HAP-1 (cell line): ENCODE measurements at regions not wholly inside any gene's neighbourhood (a gene's known extent, or its start where the extent isn't known, plus 50 kb on each side); places are given as distances from the start of the nearest gene placed in this dataset.
A peak's percentile ranks its signal among the peaks of the same experiment; 100 is the strongest.

ENCODE experiments used
- DNase-seq, 2 experiments: peaks; one replicate each; pipeline ENCODE4 v3.0.0-alpha.2; 2016 to 2020; ENCODE audit warnings: low spot score in 2 of 2
- H3K27me3 ChIP-seq: fragments of 250-450 bp; sonication (Bioruptor Pico); 2 replicates; pipeline ENCODE4 v1.5.1; 2020; ENCODE audit warnings: low read depth, mild to moderate bottlenecking, moderate library complexity
- H3K36me3 ChIP-seq: fragments of 250-450 bp; sonication (Bioruptor Pico); replicated peaks from 2 replicates; pipeline ENCODE4 v1.5.1; 2020; ENCODE audit warnings: mild to moderate bottlenecking
- H3K4me1 ChIP-seq: fragments of 250-450 bp; sonication (Bioruptor Pico); 2 replicates; pipeline ENCODE4 v1.5.1; 2020; ENCODE audit warnings: mild to moderate bottlenecking
- H3K4me3 ChIP-seq: fragments of 250-450 bp; sonication (Bioruptor Pico); 2 replicates; pipeline ENCODE4 v1.5.1; 2020; ENCODE audit warnings: mild to moderate bottlenecking, moderate library complexity
- H3K9me3 ChIP-seq: fragments of 250-450 bp; sonication (Bioruptor Pico); 2 replicates; pipeline ENCODE4 v1.5.1; 2020; ENCODE audit warnings: mild to moderate bottlenecking, moderate library complexity
- in situ Hi-C: fragments of 300-500 bp; cut with MboI; formaldehyde crosslinking; loops from 3 replicates; pipeline ENCODE4 v1.14.3; 2020; ENCODE audit warnings: low sequenced_read_pairs, inconsistent platforms, mixed read lengths

- Histone ChIP-seq H3K27me3 (no peaks in the 10 kb centered on the region), H3K4me3 (no peak overlapping the region), H3K36me3 (no peaks in the 10 kb centered on the region), H3K9me3 (no peaks in the 10 kb centered on the region), H3K4me1 (no peaks in the 10 kb centered on the region)
- DNase-seq = no peak
- in situ Hi-C loops = no loop called here
Measured at GRCh38 chr20:6577451-6577850, 190.0 kb upstream of the BMP2 start.

GRCh38 chr20:6576726-6577125 is 190.8 kb upstream of the BMP2 start:
- no peaks in the 10 kb centered on the region for H3K27me3 ChIP-seq
- no peak for DNase-seq
- in situ Hi-C loops = no loop called here

GRCh38 chr20:6575912-6576401 is 191.5 kb upstream of the BMP2 start:
- no peak for DNase-seq
- Histone ChIP-seq H3K9me3 (no peaks in the 10 kb centered on the region), H3K4me1 (no peaks in the 10 kb centered on the region), H3K27me3 (no peaks in the 10 kb centered on the region), H3K4me3 (no peak overlapping the region), H3K36me3 (no peaks in the 10 kb centered on the region)
- in situ Hi-C loops = no loop called here

More at GRCh38 chr20:6576726-6577125, 190.8 kb upstream of the BMP2 start:
- H3K36me3 ChIP-seq = no peaks in the 10 kb centered on the region
- no peaks in the 10 kb centered on the region for H3K9me3 ChIP-seq
- no peaks in the 10 kb centered on the region for H3K4me1 ChIP-seq
- H3K4me3 ChIP-seq = no peak overlapping the region

GRCh38 chr20:6566821-6567220 is 200.7 kb upstream of the BMP2 start:
- in situ Hi-C loops = no loop called here
- DNase-seq = no peak
- Histone ChIP-seq H3K4me3 (no peak overlapping the region), H3K4me1 (no peaks in the 10 kb centered on the region), H3K27me3 (no peaks in the 10 kb centered on the region), H3K9me3 (no peaks in the 10 kb centered on the region), H3K36me3 (no peaks in the 10 kb centered on the region)

GRCh38 chr20:6562111-6562510 is 205.4 kb upstream of the BMP2 start:
- Histone ChIP-seq H3K36me3 (no peaks in the 10 kb centered on the region), H3K4me3 (no peak overlapping the region), H3K27me3 (no peaks in the 10 kb centered on the region)

GRCh38 chr20:6560978-6561377 is 206.5 kb upstream of the BMP2 start:
- DNase-seq = no peak
- in situ Hi-C loops = no loop called here

More at GRCh38 chr20:6562111-6562510, 205.4 kb upstream of the BMP2 start:
- Histone ChIP-seq H3K4me1 (no peaks in the 10 kb centered on the region), H3K9me3 (no peaks in the 10 kb centered on the region)
- DNase-seq = peak in 1 of 2 experiments; percentile 12
- in situ Hi-C loops = no loop called here

GRCh38 chr20:6559791-6560190 is 207.7 kb upstream of the BMP2 start:
- no peaks in the 10 kb centered on the region for H3K4me1 ChIP-seq
- no peaks in the 10 kb centered on the region for H3K36me3 ChIP-seq
- no peaks in the 10 kb centered on the region for H3K27me3 ChIP-seq
- DNase-seq = no peak
- no peaks in the 10 kb centered on the region for H3K9me3 ChIP-seq
- in situ Hi-C loops = no loop called here
- no peak overlapping the region for H3K4me3 ChIP-seq

More at GRCh38 chr20:6560978-6561377, 206.5 kb upstream of the BMP2 start:
- no peaks in the 10 kb centered on the region for H3K9me3 ChIP-seq
- no peaks in the 10 kb centered on the region for H3K27me3 ChIP-seq
- no peaks in the 10 kb centered on the region for H3K36me3 ChIP-seq
- no peak overlapping the region for H3K4me3 ChIP-seq
- no peaks in the 10 kb centered on the region for H3K4me1 ChIP-seq

- in situ Hi-C loops = no loop called here
- no peaks in the 10 kb centered on the region for H3K9me3 ChIP-seq
- no peak overlapping the region for H3K4me3 ChIP-seq
- H3K4me1 ChIP-seq = no peaks in the 10 kb centered on the region
- H3K36me3 ChIP-seq = no peaks in the 10 kb centered on the region
- no peaks in the 10 kb centered on the region for H3K27me3 ChIP-seq
- no peak for DNase-seq
Measured at GRCh38 chr20:6558341-6558740, 209.1 kb upstream of the BMP2 start.

- no peak for DNase-seq
- no peaks in the 10 kb centered on the region for H3K27me3 ChIP-seq
- H3K36me3 ChIP-seq = no peaks in the 10 kb centered on the region
- no peaks in the 10 kb centered on the region for H3K4me1 ChIP-seq
- H3K9me3 ChIP-seq = no peaks in the 10 kb centered on the region
- in situ Hi-C loops = no loop called here
- no peak overlapping the region for H3K4me3 ChIP-seq
Measured at GRCh38 chr20:6533761-6534479, 233.6 kb upstream of the BMP2 start.

GRCh38 chr20:6533351-6533750 is 234.1 kb upstream of the BMP2 start:
- DNase-seq = no peak
- Histone ChIP-seq H3K4me3 (no peak overlapping the region), H3K4me1 (no peaks in the 10 kb centered on the region), H3K27me3 (no peaks in the 10 kb centered on the region), H3K36me3 (no peaks in the 10 kb centered on the region), H3K9me3 (no peaks in the 10 kb centered on the region)
- in situ Hi-C loops = no loop called here

GRCh38 chr20:6530779-6531315 is 236.6 kb upstream of the BMP2 start:
- H3K4me1 ChIP-seq = no peaks in the 10 kb centered on the region
- H3K27me3 ChIP-seq = no peaks in the 10 kb centered on the region
- H3K4me3 ChIP-seq = no peak overlapping the region
- in situ Hi-C loops = no loop called here
- no peaks in the 10 kb centered on the region for H3K36me3 ChIP-seq
- no peaks in the 10 kb centered on the region for H3K9me3 ChIP-seq
- DNase-seq = no peak

- no peaks in the 10 kb centered on the region for H3K4me1 ChIP-seq
- no peaks in the 10 kb centered on the region for H3K9me3 ChIP-seq
- no peaks in the 10 kb centered on the region for H3K27me3 ChIP-seq
- H3K36me3 ChIP-seq = no peaks in the 10 kb centered on the region
- in situ Hi-C loops = no loop called here
- H3K4me3 ChIP-seq = no peak overlapping the region
- DNase-seq = no peak
Measured at GRCh38 chr20:6530254-6530653, 237.2 kb upstream of the BMP2 start.

- Histone ChIP-seq H3K4me3 (no peak overlapping the region), H3K36me3 (no peaks in the 10 kb centered on the region), H3K9me3 (no peaks in the 10 kb centered on the region), H3K27me3 (no peaks in the 10 kb centered on the region), H3K4me1 (no peaks in the 10 kb centered on the region)
- in situ Hi-C loops = no loop called here
- DNase-seq = no peak
Measured at GRCh38 chr20:6525447-6526303, 241.8 kb upstream of the BMP2 start.

GRCh38 chr20:6524305-6524704 is 243.2 kb upstream of the BMP2 start:
- Histone ChIP-seq H3K36me3 (no peaks in the 10 kb centered on the region), H3K9me3 (no peaks in the 10 kb centered on the region), H3K27me3 (no peaks in the 10 kb centered on the region), H3K4me3 (no peak overlapping the region), H3K4me1 (no peaks in the 10 kb centered on the region)
- in situ Hi-C loops = no loop called here
- DNase-seq = no peak
